ENCODE measurements at regions not wholly inside any gene's neighbourhood (a gene's known extent, or its start where the extent isn't known, plus 50 kb on each side); places are given as distances from the start of the nearest gene placed in this dataset.
A peak's percentile ranks its signal among the peaks of the same experiment; 100 is the strongest.
"Not testable (repeated sequence)": the region's sequence is repeated elsewhere in the genome, so short reads cannot be mapped to it uniquely, and the experiment has no call there.

GRCh38 chr12:46903058-46903457 lies 77.3 kb upstream of the SLC38A4 start:
- POLR2A ChIA-PET, result no interaction called here
- H3K4me3 ChIP-seq (ENCODE audit: low read depth, low read length), result no peak overlapping the region
- H3K27me3 ChIP-seq (ENCODE audit: control insufficient read depth, insufficient read depth, low read length), result no peaks in the 10 kb centered on the region
- no peaks in the 10 kb centered on the region; the same call in 1 of the 2 replicates for H3K9me3 ChIP-seq (ENCODE audit: control insufficient read depth, insufficient read depth, low read length)
- CTCF ChIA-PET, result interaction anchor here (1.0 kb wide), 1 partner anchor 16 kb away, joined by 4 read pairs; no protein-coding TSS in a partner anchor
- TF ChIP-seq CTCF (IDR thresholded peaks at IDR 0.05; ENCODE audit: low read depth, low read length), result no peak
- DNase-seq (ENCODE audit: low read depth, low spot score), result no peak
- no peak overlapping the region for H3K27ac ChIP-seq (ENCODE audit: low read depth, low read length)

- ChIA-PET POLR2A (no interaction called here), CTCF (interaction anchor here (1.2 kb wide), 1 partner anchor 117 kb away, joined by 3 read pairs; no protein-coding TSS in a partner anchor)
- Histone ChIP-seq H3K9me3 (ENCODE audit: control insufficient read depth, insufficient read depth, low read length) (no peaks in the 10 kb centered on the region; the same call in 1 of the 2 replicates), H3K27me3 (ENCODE audit: control insufficient read depth, insufficient read depth, low read length) (no peaks in the 10 kb centered on the region), H3K4me3 (ENCODE audit: low read depth, low read length) (no peak overlapping the region), H3K27ac (ENCODE audit: low read depth, low read length) (no peak overlapping the region)
- no peak for DNase-seq (ENCODE audit: low read depth, low spot score)
- TF ChIP-seq CTCF (IDR thresholded peaks at IDR 0.05; ENCODE audit: low read depth, low read length), result no peak
Measured at GRCh38 chr12:46904406-46905238, 78.8 kb upstream of the SLC38A4 start.

- H3K4me3 ChIP-seq (ENCODE audit: low read depth, low read length); CTCF ChIA-PET; H3K9me3 ChIP-seq (ENCODE audit: control insufficient read depth, insufficient read depth, low read length); H3K27ac ChIP-seq (ENCODE audit: low read depth, low read length); POLR2A ChIA-PET; H3K27me3 ChIP-seq (ENCODE audit: control insufficient read depth, insufficient read depth, low read length); DNase-seq (ENCODE audit: low read depth, low spot score): not testable (repeated sequence)
Measured at GRCh38 chr12:46905239-46905627, 79.4 kb upstream of the SLC38A4 start.

GRCh38 chr12:46907791-46908190 lies 82.0 kb upstream of the SLC38A4 start:
- no peaks in the 10 kb centered on the region for H3K27me3 ChIP-seq (ENCODE audit: control insufficient read depth, insufficient read depth, low read length)
- no peaks in the 10 kb centered on the region; the same call in 1 of the 2 replicates for H3K9me3 ChIP-seq (ENCODE audit: control insufficient read depth, insufficient read depth, low read length)
- DNase-seq (ENCODE audit: low read depth, low spot score), result no peak
- no peak for TF ChIP-seq CTCF (IDR thresholded peaks at IDR 0.05; ENCODE audit: low read depth, low read length)
- no peak overlapping the region for H3K4me3 ChIP-seq (ENCODE audit: low read depth, low read length)
- ChIA-PET POLR2A (no interaction called here), CTCF (no interaction called here)
- H3K27ac ChIP-seq (ENCODE audit: low read depth, low read length), result peak overlapping the region; percentile 13

- CTCF ChIA-PET, result no interaction called here
- POLR2A ChIA-PET, result no interaction called here
- H3K27ac ChIP-seq (ENCODE audit: low read depth, low read length), result no peak overlapping the region
Measured at GRCh38 chr12:46908236-46908935, 82.6 kb upstream of the SLC38A4 start.

More at GRCh38 chr12:46908236-46908935, 82.6 kb upstream of the SLC38A4 start:
- DNase-seq (ENCODE audit: low read depth, low spot score), result no peak
- Histone ChIP-seq H3K27me3 (ENCODE audit: control insufficient read depth, insufficient read depth, low read length) (no peaks in the 10 kb centered on the region), H3K9me3 (ENCODE audit: control insufficient read depth, insufficient read depth, low read length) (no peaks in the 10 kb centered on the region; the same call in 1 of the 2 replicates), H3K4me3 (ENCODE audit: low read depth, low read length) (no peak overlapping the region)
- TF ChIP-seq CTCF (IDR thresholded peaks at IDR 0.05; ENCODE audit: low read depth, low read length), result no peak
